ENCODE measurements at regions not wholly inside any gene's neighbourhood (a gene's known extent, or its start where the extent isn't known, plus 50 kb on each side); places are given as distances from the start of the nearest gene placed in this dataset.
A peak's percentile ranks its signal among the peaks of the same experiment; 100 is the strongest.

DNA sequence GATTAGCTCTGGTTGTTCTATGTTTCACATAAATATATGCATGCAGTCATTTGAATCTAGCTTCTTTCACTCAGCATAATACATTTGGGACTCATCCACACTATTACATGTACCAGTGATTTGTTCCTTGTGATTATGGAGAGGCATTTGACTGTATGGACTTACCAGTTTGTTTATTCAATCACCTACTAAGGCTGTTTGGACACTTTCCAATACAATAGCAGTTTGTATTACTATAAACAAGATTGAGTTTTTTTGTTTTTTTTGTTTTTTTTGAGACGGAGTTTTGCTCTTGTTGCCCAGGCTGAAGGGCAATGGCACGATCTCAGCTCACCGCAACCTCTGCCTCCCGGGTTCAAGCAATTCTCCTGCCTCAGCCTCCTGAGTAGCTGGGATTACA, 109.8 kb upstream of the DST start (continued):
- TF ChIP-seq, protein P1, sequence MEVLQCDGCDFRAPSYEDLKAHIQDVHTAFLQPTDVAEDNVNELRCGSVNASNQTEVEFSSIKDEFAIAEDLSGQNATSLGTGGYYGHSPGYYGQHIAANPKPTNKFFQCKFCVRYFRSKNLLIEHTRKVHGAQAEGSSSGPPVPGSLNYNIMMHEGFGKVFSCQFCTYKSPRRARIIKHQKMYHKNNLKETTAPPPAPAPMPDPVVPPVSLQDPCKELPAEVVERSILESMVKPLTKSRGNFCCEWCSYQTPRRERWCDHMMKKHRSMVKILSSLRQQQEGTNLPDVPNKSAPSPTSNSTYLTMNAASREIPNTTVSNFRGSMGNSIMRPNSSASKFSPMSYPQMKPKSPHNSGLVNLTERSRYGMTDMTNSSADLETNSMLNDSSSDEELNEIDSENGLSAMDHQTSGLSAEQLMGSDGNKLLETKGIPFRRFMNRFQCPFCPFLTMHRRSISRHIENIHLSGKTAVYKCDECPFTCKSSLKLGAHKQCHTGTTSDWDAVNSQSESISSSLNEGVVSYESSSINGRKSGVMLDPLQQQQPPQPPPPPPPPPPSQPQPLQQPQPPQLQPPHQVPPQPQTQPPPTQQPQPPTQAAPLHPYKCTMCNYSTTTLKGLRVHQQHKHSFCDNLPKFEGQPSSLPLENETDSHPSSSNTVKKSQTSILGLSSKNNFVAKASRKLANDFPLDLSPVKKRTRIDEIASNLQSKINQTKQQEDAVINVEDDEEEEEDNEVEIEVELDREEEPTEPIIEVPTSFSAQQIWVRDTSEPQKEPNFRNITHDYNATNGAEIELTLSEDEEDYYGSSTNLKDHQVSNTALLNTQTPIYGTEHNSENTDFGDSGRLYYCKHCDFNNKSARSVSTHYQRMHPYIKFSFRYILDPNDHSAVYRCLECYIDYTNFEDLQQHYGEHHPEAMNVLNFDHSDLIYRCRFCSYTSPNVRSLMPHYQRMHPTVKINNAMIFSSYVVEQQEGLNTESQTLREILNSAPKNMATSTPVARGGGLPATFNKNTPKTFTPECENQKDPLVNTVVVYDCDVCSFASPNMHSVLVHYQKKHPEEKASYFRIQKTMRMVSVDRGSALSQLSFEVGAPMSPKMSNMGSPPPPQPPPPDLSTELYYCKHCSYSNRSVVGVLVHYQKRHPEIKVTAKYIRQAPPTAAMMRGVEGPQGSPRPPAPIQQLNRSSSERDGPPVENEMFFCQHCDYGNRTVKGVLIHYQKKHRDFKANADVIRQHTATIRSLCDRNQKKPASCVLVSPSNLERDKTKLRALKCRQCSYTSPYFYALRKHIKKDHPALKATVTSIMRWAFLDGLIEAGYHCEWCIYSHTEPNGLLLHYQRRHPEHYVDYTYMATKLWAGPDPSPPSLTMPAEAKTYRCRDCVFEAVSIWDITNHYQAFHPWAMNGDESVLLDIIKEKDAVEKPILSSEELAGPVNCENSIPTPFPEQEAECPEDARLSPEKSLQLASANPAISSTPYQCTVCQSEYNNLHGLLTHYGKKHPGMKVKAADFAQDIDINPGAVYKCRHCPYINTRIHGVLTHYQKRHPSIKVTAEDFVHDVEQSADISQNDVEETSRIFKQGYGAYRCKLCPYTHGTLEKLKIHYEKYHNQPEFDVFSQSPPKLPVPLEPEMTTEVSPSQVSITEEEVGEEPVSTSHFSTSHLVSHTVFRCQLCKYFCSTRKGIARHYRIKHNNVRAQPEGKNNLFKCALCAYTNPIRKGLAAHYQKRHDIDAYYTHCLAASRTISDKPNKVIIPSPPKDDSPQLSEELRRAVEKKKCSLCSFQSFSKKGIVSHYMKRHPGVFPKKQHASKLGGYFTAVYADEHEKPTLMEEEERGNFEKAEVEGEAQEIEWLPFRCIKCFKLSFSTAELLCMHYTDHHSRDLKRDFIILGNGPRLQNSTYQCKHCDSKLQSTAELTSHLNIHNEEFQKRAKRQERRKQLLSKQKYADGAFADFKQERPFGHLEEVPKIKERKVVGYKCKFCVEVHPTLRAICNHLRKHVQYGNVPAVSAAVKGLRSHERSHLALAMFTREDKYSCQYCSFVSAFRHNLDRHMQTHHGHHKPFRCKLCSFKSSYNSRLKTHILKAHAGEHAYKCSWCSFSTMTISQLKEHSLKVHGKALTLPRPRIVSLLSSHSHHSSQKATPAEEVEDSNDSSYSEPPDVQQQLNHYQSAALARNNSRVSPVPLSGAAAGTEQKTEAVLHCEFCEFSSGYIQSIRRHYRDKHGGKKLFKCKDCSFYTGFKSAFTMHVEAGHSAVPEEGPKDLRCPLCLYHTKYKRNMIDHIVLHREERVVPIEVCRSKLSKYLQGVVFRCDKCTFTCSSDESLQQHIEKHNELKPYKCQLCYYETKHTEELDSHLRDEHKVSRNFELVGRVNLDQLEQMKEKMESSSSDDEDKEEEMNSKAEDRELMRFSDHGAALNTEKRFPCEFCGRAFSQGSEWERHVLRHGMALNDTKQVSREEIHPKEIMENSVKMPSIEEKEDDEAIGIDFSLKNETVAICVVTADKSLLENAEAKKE (CRISPR knock-in tag; IDR thresholded peaks at IDR 0.05): no peak
- no peak for TF ChIP-seq ETS1 (IDR thresholded peaks at IDR 0.05)
- TF ChIP-seq, protein P2, sequence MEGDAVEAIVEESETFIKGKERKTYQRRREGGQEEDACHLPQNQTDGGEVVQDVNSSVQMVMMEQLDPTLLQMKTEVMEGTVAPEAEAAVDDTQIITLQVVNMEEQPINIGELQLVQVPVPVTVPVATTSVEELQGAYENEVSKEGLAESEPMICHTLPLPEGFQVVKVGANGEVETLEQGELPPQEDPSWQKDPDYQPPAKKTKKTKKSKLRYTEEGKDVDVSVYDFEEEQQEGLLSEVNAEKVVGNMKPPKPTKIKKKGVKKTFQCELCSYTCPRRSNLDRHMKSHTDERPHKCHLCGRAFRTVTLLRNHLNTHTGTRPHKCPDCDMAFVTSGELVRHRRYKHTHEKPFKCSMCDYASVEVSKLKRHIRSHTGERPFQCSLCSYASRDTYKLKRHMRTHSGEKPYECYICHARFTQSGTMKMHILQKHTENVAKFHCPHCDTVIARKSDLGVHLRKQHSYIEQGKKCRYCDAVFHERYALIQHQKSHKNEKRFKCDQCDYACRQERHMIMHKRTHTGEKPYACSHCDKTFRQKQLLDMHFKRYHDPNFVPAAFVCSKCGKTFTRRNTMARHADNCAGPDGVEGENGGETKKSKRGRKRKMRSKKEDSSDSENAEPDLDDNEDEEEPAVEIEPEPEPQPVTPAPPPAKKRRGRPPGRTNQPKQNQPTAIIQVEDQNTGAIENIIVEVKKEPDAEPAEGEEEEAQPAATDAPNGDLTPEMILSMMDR (conservative IDR thresholded peaks at IDR 0.05; ENCODE audit: low read depth in 2 of 2): no peak

DNA sequence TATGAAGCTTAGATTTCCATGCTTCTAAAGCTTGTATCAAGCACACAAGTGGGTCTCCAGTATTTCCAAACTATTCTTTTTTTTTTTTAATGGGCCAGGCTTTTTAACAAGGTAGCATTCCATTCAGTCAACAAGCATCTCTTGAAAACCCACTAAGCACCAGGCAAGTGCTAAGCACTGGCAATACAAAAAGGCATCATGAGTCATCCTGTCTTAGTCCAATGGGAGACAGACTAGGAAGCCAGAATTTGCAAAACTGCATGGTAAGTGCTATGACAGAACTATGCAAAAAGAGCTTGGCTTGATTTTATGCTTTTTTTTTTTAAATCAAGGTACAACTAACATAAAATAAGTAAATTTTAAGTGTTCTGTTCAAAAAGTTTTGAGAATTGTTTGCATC, 109.3 kb upstream of the DST start:
- H3K27ac ChIP-seq (ENCODE audit: low read depth): peak overlapping the region; percentile 82
- H3K9me2 ChIP-seq (ENCODE audit: insufficient read depth): no peaks in the 10 kb centered on the region
- no peak overlapping the region for H2AFZ ChIP-seq
- peak; percentile 24; the same call in 1 of the 2 replicates for TF ChIP-seq CREB1 (CRISPR knock-in tag; IDR thresholded peaks at IDR 0.05; ENCODE audit: low read depth)
- TF ChIP-seq POLR2AphosphoS5 (IDR thresholded peaks at IDR 0.05; ENCODE audit: low read depth): no peak
- no peak for TF ChIP-seq NANOG (IDR thresholded peaks at IDR 0.05; ENCODE audit: borderline replicate concordance)
- H3F3A ChIP-seq (replicated peaks; ENCODE audit: low read depth): no peaks in the 10 kb centered on the region
- Mint-ChIP-seq H3K9me3 (no peaks in the 10 kb centered on the region), H3K4me1 (peaks cover 75% of the 10 kb centered on the region), H3K4me3 (no peak overlapping the region; the same call in 2 of the 3 replicates), H3K36me3 (ENCODE audit: low read depth) (no peaks in the 10 kb centered on the region), H3K27ac (peak overlapping the region; percentile 87), H3K27me3 (ENCODE audit: insufficient read depth, low read depth, poor library complexity) (peaks cover 4% of the 10 kb centered on the region)
- peak overlapping the region; percentile 1; the same call in 1 of the 2 replicates for H3K4me2 ChIP-seq
- peaks cover 93% of the 10 kb centered on the region for H3K79me2 ChIP-seq (replicated peaks; ENCODE audit: insufficient read depth)
- no peaks in the 10 kb centered on the region for H4K20me1 ChIP-seq (replicated peaks; ENCODE audit: insufficient read depth)
- peak; percentile 75 for ATAC-seq
- no peaks in the 10 kb centered on the region for H3K36me3 ChIP-seq (ENCODE audit: insufficient read depth)
- no peak overlapping the region for H3K4me3 ChIP-seq
- peak; percentile 64 for DNase-seq (ENCODE audit: low spot score)
- no peaks in the 10 kb centered on the region for H3K27me3 ChIP-seq (ENCODE audit: insufficient read depth)
- peaks cover 79% of the 10 kb centered on the region for H3K4me1 ChIP-seq (ENCODE audit: insufficient read depth)

Measured in GM23338 (cell line).